ACHN (cell line): ENCODE measurements at regions not wholly inside any gene's neighbourhood (a gene's known extent, or its start where the extent isn't known, plus 50 kb on each side); places are given as distances from the start of the nearest gene placed in this dataset.

Experiments
- DNase-seq: peaks from one replicate; pipeline ENCODE4 v3.0.0-alpha.2; 2015
- in situ Hi-C: cut with HindIII; loops from 2 replicates; pipeline ENCODE4 v1.10.0; 2017; ENCODE audit warnings: low sequenced_read_pairs, low pct_ligation_motif_present, low pct_unique_long_range_greater_than_20kb

DNA sequence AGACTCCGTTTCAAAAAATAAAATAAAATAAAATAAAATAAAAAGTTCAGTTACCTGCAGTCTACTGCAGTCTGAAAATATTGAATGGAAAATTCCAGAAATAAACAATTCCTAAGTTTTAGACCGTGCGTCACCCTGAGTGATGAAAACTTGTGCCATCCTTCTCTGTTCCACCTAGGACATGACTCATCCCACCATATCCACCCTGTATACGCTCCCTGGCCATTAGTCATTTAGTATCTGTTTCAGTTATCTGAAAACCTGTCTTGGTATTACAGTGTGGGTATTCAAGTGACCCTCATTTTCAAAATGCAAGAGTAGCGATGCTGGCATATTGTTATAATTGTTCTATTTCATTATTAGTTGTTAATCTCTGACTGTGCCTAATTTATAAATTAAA, 51.8 kb upstream of the TEX48 start:
- in situ Hi-C loops = no loop called here
- DNase-seq = peak; percentile 16

DNA sequence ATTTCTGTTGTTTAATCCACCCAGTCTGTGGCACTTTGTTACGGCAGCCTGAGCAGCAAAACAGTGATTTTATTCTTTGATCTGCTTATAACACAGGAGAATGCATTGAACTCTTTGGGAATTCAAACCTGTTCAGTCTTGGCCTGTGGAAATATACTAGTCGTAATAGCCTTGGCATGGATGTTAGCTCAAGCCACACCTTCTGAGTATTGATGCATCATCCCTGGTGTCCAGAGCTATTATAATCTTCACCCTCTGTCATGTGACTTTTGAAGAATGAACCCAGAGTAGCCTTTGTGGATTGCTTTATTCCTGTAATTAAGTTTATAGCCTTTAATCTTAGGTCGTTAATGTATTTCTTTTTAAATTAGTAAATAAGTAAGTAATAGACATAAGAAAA, 50.8 kb upstream of the TEX48 start:
- no peak for DNase-seq
- in situ Hi-C loops = no loop called here
